Activated CD8-positive, alpha-beta T cell treated with anti-CD3 and anti-CD28 coated beads for 36 hours (primary cell): ENCODE measurements at regions not wholly inside any gene's neighbourhood (a gene's known extent, or its start where the extent isn't known, plus 50 kb on each side); places are given as distances from the start of the nearest gene placed in this dataset.

Source experiments
- ATAC-seq: fragments of 200-7000 bp; cut with Tn5 transposase; one replicate; pipeline ENCODE4 v1.10.0; 2021; ENCODE audit warnings: mild to moderate bottlenecking, moderate library complexity
- CTCF ChIA-PET: fragments of 350-600 bp; sonication (Branson Sonifier 250); formaldehyde crosslinking; loops from one replicate; lab custom pipeline; 2021; ENCODE audit warnings: antibody characterized with exemption; lab: Charles Lee
- POLR2A ChIA-PET: fragments of 350-600 bp; sonication (Branson Sonifier 250); formaldehyde crosslinking; loops from one replicate; lab custom pipeline; 2021; ENCODE audit warnings: antibody characterized with exemption; lab: Charles Lee
- DNase-seq: peaks from one replicate; pipeline ENCODE4 v3.0.0-alpha.2; 2020
- H3K27ac Mint-ChIP-seq: one replicate; pipeline ENCODE4 v1.8.0; 2021; ENCODE audit warnings: mild to moderate bottlenecking, mixed read lengths
- H3K27me3 Mint-ChIP-seq: one replicate; pipeline ENCODE4 v1.8.0; 2021; ENCODE audit warnings: mixed read lengths
- H3K36me3 Mint-ChIP-seq: one replicate; pipeline ENCODE4 v1.8.0; 2021; ENCODE audit warnings: low read depth, mixed read lengths
- H3K4me1 Mint-ChIP-seq: one replicate; pipeline ENCODE4 v1.8.0; 2021; ENCODE audit warnings: low read depth, mixed read lengths
- H3K4me3 Mint-ChIP-seq: one replicate; pipeline ENCODE4 v1.8.0; 2021; ENCODE audit warnings: mild to moderate bottlenecking, moderate library complexity, mixed read lengths
- H3K9me3 Mint-ChIP-seq: one replicate; pipeline ENCODE4 v1.8.0; 2021; ENCODE audit warnings: mixed read lengths
- CTCF ChIP-seq: fragments of 200-600 bp; IDR thresholded peaks from one replicate; pipeline ENCODE4 v1.8.0; 2022; ENCODE audit warnings: antibody characterized with exemption, mild to moderate bottlenecking
- intact Hi-C: fragments of 100-400 bp; cut with micrococcal nuclease; formaldehyde crosslinking; loops from one replicate; pipeline ENCODE4 v1.10.0; 2022

GRCh38 chr10:88120075-88120474, 256.6 kb downstream of the PTEN start:
- intact Hi-C loops = no loop called here
- Mint-ChIP-seq H3K4me1 (peaks cover 10% of the 10 kb centered on the region), H3K36me3 (no peaks in the 10 kb centered on the region), H3K27ac (no peak overlapping the region), H3K4me3 (no peak overlapping the region), H3K9me3 (no peaks in the 10 kb centered on the region), H3K27me3 (peaks cover 3% of the 10 kb centered on the region)
- CTCF ChIA-PET = no interaction called here
- DNase-seq = no peak
- POLR2A ChIA-PET = no interaction called here
- TF ChIP-seq CTCF = no peak
- ATAC-seq = no peak

- DNase-seq = no peak
- H3K4me1 Mint-ChIP-seq = peaks cover 10% of the 10 kb centered on the region
- H3K36me3 Mint-ChIP-seq = no peaks in the 10 kb centered on the region
- H3K27ac Mint-ChIP-seq = no peak overlapping the region
- ChIA-PET CTCF (no interaction called here), POLR2A (interaction anchor here (1.3 kb wide), 1 partner anchor 258 kb away, joined by 3 read pairs; the partner anchor contains the start of genes KLLN and PTEN)
- TF ChIP-seq CTCF = no peak
- intact Hi-C loops = no loop called here
- no peak overlapping the region for H3K4me3 Mint-ChIP-seq
- H3K27me3 Mint-ChIP-seq = peaks cover 2% of the 10 kb centered on the region
- H3K9me3 Mint-ChIP-seq = no peaks in the 10 kb centered on the region
- ATAC-seq = no peak
Measured at GRCh38 chr10:88120599-88121333, 257.3 kb downstream of the PTEN start.

- TF ChIP-seq CTCF = no peak
- no peak for ATAC-seq
- Mint-ChIP-seq H3K4me1 (peaks cover 10% of the 10 kb centered on the region), H3K4me3 (no peak overlapping the region), H3K27ac (no peak overlapping the region), H3K36me3 (no peaks in the 10 kb centered on the region), H3K9me3 (no peaks in the 10 kb centered on the region), H3K27me3 (peaks cover 2% of the 10 kb centered on the region)
- CTCF ChIA-PET = no interaction called here
- POLR2A ChIA-PET = interaction anchor here (1.3 kb wide), 1 partner anchor 258 kb away, joined by 3 read pairs; the partner anchor contains the start of genes KLLN and PTEN
- no peak for DNase-seq
- intact Hi-C loops = no loop called here
Measured at GRCh38 chr10:88121361-88121760, 257.9 kb downstream of the PTEN start.

GRCh38 chr10:88122145-88122544, 258.7 kb downstream of the PTEN start:
- Mint-ChIP-seq H3K36me3 (no peaks in the 10 kb centered on the region), H3K27ac (no peak overlapping the region), H3K27me3 (peaks cover 2% of the 10 kb centered on the region), H3K4me3 (no peak overlapping the region), H3K9me3 (no peaks in the 10 kb centered on the region), H3K4me1 (peaks cover 14% of the 10 kb centered on the region)
- ChIA-PET POLR2A (no interaction called here), CTCF (no interaction called here)
- DNase-seq = no peak
- no peak for ATAC-seq
- no peak for TF ChIP-seq CTCF
- intact Hi-C loops = no loop called here

- H3K27ac Mint-ChIP-seq = no peak overlapping the region
- no peaks in the 10 kb centered on the region for H3K36me3 Mint-ChIP-seq
- H3K4me3 Mint-ChIP-seq = no peak overlapping the region
- peaks cover 14% of the 10 kb centered on the region for H3K4me1 Mint-ChIP-seq
- intact Hi-C loops = no loop called here
- peaks cover 2% of the 10 kb centered on the region for H3K27me3 Mint-ChIP-seq
- TF ChIP-seq CTCF = no peak
- no peaks in the 10 kb centered on the region for H3K9me3 Mint-ChIP-seq
- ChIA-PET CTCF (no interaction called here), POLR2A (interaction anchor here (0.6 kb wide), 1 partner anchor 56 kb away, joined by 4 read pairs; no protein-coding TSS in a partner anchor)
- DNase-seq (no peak), ATAC-seq (no peak)
Measured at GRCh38 chr10:88122576-88122975, 259.2 kb downstream of the PTEN start.
